NT2/D1 (cell line): ENCODE measurements at regions not wholly inside any gene's neighbourhood (a gene's known extent, or its start where the extent isn't known, plus 50 kb on each side); places are given as distances from the start of the nearest gene placed in this dataset.

Experiments used
- DNase-seq: peaks from one replicate; pipeline ENCODE4 v3.0.0-alpha.2; 2011; ENCODE audit warnings: low read depth, low spot score
- H3K27me3 ChIP-seq: 2 replicates; pipeline ENCODE4 v1.6.0; 2011; ENCODE audit warnings: mild to moderate bottlenecking; ENCODE audit not compliant: insufficient read length, insufficient read depth
- H3K36me3 ChIP-seq: 2 replicates; pipeline ENCODE4 v1.6.1; 2011; ENCODE audit warnings: mild to moderate bottlenecking, low read length, mixed read lengths; ENCODE audit not compliant: insufficient read depth, insufficient read length
- H3K4me1 ChIP-seq: 2 replicates; pipeline ENCODE4 v1.5.1; 2011; ENCODE audit not compliant: insufficient read depth, insufficient read length
- H3K4me3 ChIP-seq: 2 replicates; pipeline ENCODE4 v1.5.1; 2011; ENCODE audit warnings: low read depth; ENCODE audit not compliant: insufficient read length
- H3K9ac ChIP-seq: 2 replicates; pipeline ENCODE4 v1.6.0; 2011; ENCODE audit warnings: low read depth; ENCODE audit not compliant: insufficient read length
- H3K9me3 ChIP-seq: 2 replicates; pipeline ENCODE4 v1.5.1; 2011; ENCODE audit warnings: mild to moderate bottlenecking, low read length; ENCODE audit not compliant: insufficient read depth
- SUZ12 ChIP-seq: IDR thresholded peaks from 2 replicates; pipeline ENCODE4 v1.6.1; 2011; ENCODE audit not compliant: insufficient read length, insufficient read depth; ENCODE audit errors: extremely low read depth
- YY1 ChIP-seq: IDR thresholded peaks from 2 replicates; pipeline ENCODE4 v1.6.1; 2011; ENCODE audit not compliant: insufficient read length, insufficient read depth
- ZNF274 ChIP-seq: IDR thresholded peaks from 2 replicates; pipeline ENCODE4 v1.6.1; 2011; ENCODE audit warnings: mild to moderate bottlenecking, low read depth, low read length

GRCh38 chr2:43155851-43156411, 70.5 kb downstream of the ZFP36L2 start:
- no peaks in the 10 kb centered on the region for H3K27me3 ChIP-seq
- no peak for TF ChIP-seq YY1
- no peak for TF ChIP-seq ZNF274
- no peak for TF ChIP-seq SUZ12
- H3K9ac ChIP-seq, result peak overlapping the region; percentile 18
- no peak overlapping the region for H3K4me3 ChIP-seq
- H3K4me1 ChIP-seq, result peaks cover 11% of the 10 kb centered on the region
- no peaks in the 10 kb centered on the region for H3K9me3 ChIP-seq
- H3K36me3 ChIP-seq, result no peaks in the 10 kb centered on the region
- no peak for DNase-seq

- Histone ChIP-seq H3K36me3 (no peaks in the 10 kb centered on the region), H3K4me1 (peaks cover 11% of the 10 kb centered on the region), H3K9me3 (no peaks in the 10 kb centered on the region), H3K4me3 (no peak overlapping the region), H3K27me3 (no peaks in the 10 kb centered on the region), H3K9ac (no peak overlapping the region)
- no peak for TF ChIP-seq SUZ12
- TF ChIP-seq YY1, result no peak
- TF ChIP-seq ZNF274, result no peak
- DNase-seq, result no peak
Measured at GRCh38 chr2:43154685-43155084, 71.7 kb downstream of the ZFP36L2 start.

GRCh38 chr2:43152741-43153647, 73.4 kb downstream of the ZFP36L2 start:
- TF ChIP-seq SUZ12 (no peak), YY1 (no peak), ZNF274 (no peak)
- H3K9me3 ChIP-seq, result no peaks in the 10 kb centered on the region
- H3K4me3 ChIP-seq, result no peak overlapping the region
- H3K9ac ChIP-seq, result no peak overlapping the region
- DNase-seq, result no peak
- no peaks in the 10 kb centered on the region for H3K36me3 ChIP-seq
- H3K4me1 ChIP-seq, result peaks cover 6% of the 10 kb centered on the region
- H3K27me3 ChIP-seq, result no peaks in the 10 kb centered on the region

GRCh38 chr2:43152186-43152585, 74.2 kb downstream of the ZFP36L2 start:
- DNase-seq, result no peak
- Histone ChIP-seq H3K9me3 (no peaks in the 10 kb centered on the region), H3K9ac (no peak overlapping the region), H3K4me3 (no peak overlapping the region), H3K4me1 (peaks cover 2% of the 10 kb centered on the region), H3K36me3 (no peaks in the 10 kb centered on the region), H3K27me3 (no peaks in the 10 kb centered on the region)
- no peak for TF ChIP-seq ZNF274

GRCh38 chr2:43149482-43150107, 76.8 kb downstream of the ZFP36L2 start:
- Histone ChIP-seq H3K9ac (no peak overlapping the region), H3K9me3 (no peaks in the 10 kb centered on the region), H3K27me3 (no peaks in the 10 kb centered on the region), H3K4me3 (no peak overlapping the region), H3K4me1 (peaks cover 8% of the 10 kb centered on the region), H3K36me3 (no peaks in the 10 kb centered on the region)
- TF ChIP-seq SUZ12, result no peak
- TF ChIP-seq YY1, result no peak
- DNase-seq, result no peak

GRCh38 chr2:43146083-43146482, 80.3 kb downstream of the ZFP36L2 start:
- no peak overlapping the region for H3K4me3 ChIP-seq
- TF ChIP-seq ZNF274, result no peak
- peaks cover 7% of the 10 kb centered on the region for H3K4me1 ChIP-seq
- H3K9me3 ChIP-seq, result no peaks in the 10 kb centered on the region
- DNase-seq, result no peak
- H3K9ac ChIP-seq, result no peak overlapping the region
- no peaks in the 10 kb centered on the region for H3K27me3 ChIP-seq
- H3K36me3 ChIP-seq, result no peaks in the 10 kb centered on the region

GRCh38 chr2:43144263-43144662, 82.1 kb downstream of the ZFP36L2 start:
- Histone ChIP-seq H3K4me1 (peaks cover 9% of the 10 kb centered on the region), H3K27me3 (no peaks in the 10 kb centered on the region), H3K4me3 (no peak overlapping the region), H3K9me3 (no peaks in the 10 kb centered on the region), H3K9ac (no peak overlapping the region), H3K36me3 (no peaks in the 10 kb centered on the region)
- no peak for DNase-seq
- no peak for TF ChIP-seq SUZ12
- no peak for TF ChIP-seq YY1
- TF ChIP-seq ZNF274, result no peak
